A549 (cell line): ENCODE measurements at regions not wholly inside any gene's neighbourhood (a gene's known extent, or its start where the extent isn't known, plus 50 kb on each side); places are given as distances from the start of the nearest gene placed in this dataset.

ENCODE experiments used
- CEBPB ChIP-seq, 2 experiments: fragments of >200 bp in 1 of 2; sonication (Bioruptor Twin) in 1 of 2; formaldehyde crosslinking in 1 of 2; IDR thresholded peaks; 2 replicates each; pipeline ENCODE4 v1.6.1; 2012 to 2016
- MAZ ChIP-seq: fragments of 150-350 bp; IDR thresholded peaks from 2 replicates; pipeline ENCODE4 v1.6.1; 2014; ENCODE audit warnings: antibody characterized with exemption, low read depth, low read length, borderline replicate concordance
- POLR2A ChIP-seq: IDR thresholded peaks from 2 replicates; pipeline ENCODE4 v1.6.1; 2012; ENCODE audit warnings: mild to moderate bottlenecking, low read length
- TF ChIP-seq, protein P1 (sequence below): IDR thresholded peaks from 2 replicates; pipeline ENCODE4 v1.6.1; 2012
- TF ChIP-seq, protein P2 (sequence below): fragments of 450-650 bp; IDR thresholded peaks from 2 replicates; pipeline ENCODE4 v1.6.1; 2014; ENCODE audit warnings: antibody characterized with exemption
- TF ChIP-seq, protein P3 (sequence below): fragments of >200 bp; sonication (Bioruptor Twin); formaldehyde crosslinking; IDR thresholded peaks from 3 replicates; pipeline ENCODE4 v1.5.1; 2016

DNA sequence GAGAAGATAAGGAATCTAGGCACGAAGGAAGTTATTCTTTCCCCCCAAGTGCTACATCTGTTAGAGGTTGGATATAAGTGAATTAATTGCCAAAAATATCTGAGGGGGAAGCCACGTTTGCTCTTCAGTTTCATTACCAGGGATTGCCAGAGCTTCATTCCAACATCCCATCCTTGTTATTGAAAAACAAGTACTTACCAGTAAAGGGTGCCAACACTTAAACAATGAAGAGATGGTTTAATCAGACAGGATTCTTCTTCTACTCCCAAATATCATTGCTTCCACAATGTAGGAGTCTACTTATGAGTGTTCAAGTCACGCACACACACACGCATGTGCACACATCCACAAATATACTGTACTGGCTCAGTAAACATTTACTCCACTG is 312.4 kb downstream of the RPAP3 start:
- TF ChIP-seq, protein P1, sequence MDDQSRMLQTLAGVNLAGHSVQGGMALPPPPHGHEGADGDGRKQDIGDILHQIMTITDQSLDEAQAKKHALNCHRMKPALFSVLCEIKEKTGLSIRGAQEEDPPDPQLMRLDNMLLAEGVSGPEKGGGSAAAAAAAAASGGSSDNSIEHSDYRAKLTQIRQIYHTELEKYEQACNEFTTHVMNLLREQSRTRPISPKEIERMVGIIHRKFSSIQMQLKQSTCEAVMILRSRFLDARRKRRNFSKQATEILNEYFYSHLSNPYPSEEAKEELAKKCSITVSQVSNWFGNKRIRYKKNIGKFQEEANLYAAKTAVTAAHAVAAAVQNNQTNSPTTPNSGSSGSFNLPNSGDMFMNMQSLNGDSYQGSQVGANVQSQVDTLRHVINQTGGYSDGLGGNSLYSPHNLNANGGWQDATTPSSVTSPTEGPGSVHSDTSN = no peak
- no peak for TF ChIP-seq CEBPB (IDR thresholded peaks at IDR 0.05)
- TF ChIP-seq, protein P2, sequence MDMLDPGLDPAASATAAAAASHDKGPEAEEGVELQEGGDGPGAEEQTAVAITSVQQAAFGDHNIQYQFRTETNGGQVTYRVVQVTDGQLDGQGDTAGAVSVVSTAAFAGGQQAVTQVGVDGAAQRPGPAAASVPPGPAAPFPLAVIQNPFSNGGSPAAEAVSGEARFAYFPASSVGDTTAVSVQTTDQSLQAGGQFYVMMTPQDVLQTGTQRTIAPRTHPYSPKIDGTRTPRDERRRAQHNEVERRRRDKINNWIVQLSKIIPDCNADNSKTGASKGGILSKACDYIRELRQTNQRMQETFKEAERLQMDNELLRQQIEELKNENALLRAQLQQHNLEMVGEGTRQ = no peak
- TF ChIP-seq, protein P3, sequence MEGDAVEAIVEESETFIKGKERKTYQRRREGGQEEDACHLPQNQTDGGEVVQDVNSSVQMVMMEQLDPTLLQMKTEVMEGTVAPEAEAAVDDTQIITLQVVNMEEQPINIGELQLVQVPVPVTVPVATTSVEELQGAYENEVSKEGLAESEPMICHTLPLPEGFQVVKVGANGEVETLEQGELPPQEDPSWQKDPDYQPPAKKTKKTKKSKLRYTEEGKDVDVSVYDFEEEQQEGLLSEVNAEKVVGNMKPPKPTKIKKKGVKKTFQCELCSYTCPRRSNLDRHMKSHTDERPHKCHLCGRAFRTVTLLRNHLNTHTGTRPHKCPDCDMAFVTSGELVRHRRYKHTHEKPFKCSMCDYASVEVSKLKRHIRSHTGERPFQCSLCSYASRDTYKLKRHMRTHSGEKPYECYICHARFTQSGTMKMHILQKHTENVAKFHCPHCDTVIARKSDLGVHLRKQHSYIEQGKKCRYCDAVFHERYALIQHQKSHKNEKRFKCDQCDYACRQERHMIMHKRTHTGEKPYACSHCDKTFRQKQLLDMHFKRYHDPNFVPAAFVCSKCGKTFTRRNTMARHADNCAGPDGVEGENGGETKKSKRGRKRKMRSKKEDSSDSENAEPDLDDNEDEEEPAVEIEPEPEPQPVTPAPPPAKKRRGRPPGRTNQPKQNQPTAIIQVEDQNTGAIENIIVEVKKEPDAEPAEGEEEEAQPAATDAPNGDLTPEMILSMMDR = no peak
- no peak for TF ChIP-seq MAZ
- TF ChIP-seq POLR2A = no peak
